ENCODE measurements at regions not wholly inside any gene's neighbourhood (a gene's known extent, or its start where the extent isn't known, plus 50 kb on each side); places are given as distances from the start of the nearest gene placed in this dataset.

GRCh38 chr20:60892095-60892813, 359.8 kb upstream of the CDH4 start:
- DNase-seq = no peak

- no peak for DNase-seq
These were observed 358.0 kb upstream of the CDH4 start for GRCh38 chr20:60894091-60894490.

GRCh38 chr20:60895363-60896079, 356.5 kb upstream of the CDH4 start:
- no peak for DNase-seq

GRCh38 chr20:60897976-60898375, 354.1 kb upstream of the CDH4 start:
- DNase-seq = no peak

GRCh38 chr20:60899320-60899719, 352.7 kb upstream of the CDH4 start:
- DNase-seq = no peak

- no peak for DNase-seq
These were observed 351.4 kb upstream of the CDH4 start for GRCh38 chr20:60900618-60901017.

- no peak for DNase-seq
These were observed 350.2 kb upstream of the CDH4 start for GRCh38 chr20:60901831-60902230.

- no peak for DNase-seq
These were observed 348.6 kb upstream of the CDH4 start for GRCh38 chr20:60903325-60903971.

- no peak for DNase-seq
These were observed 347.3 kb upstream of the CDH4 start for GRCh38 chr20:60904730-60905129.

GRCh38 chr20:60905919-60906318, 346.1 kb upstream of the CDH4 start:
- DNase-seq = no peak

GRCh38 chr20:60906555-60906954, 345.5 kb upstream of the CDH4 start:
- no peak for DNase-seq

- DNase-seq = no peak
These were observed 338.8 kb upstream of the CDH4 start for GRCh38 chr20:60913298-60913697.

- no peak for DNase-seq
These were observed 330.9 kb upstream of the CDH4 start for GRCh38 chr20:60921022-60921622.

- DNase-seq = no peak
These were observed 325.2 kb upstream of the CDH4 start for GRCh38 chr20:60926831-60927230.

- no peak for DNase-seq
These were observed 323.7 kb upstream of the CDH4 start for GRCh38 chr20:60928341-60928740.

GRCh38 chr20:60930023-60930790, 321.9 kb upstream of the CDH4 start:
- DNase-seq = no peak

GRCh38 chr20:60931696-60932095, 320.4 kb upstream of the CDH4 start:
- DNase-seq = no peak

GRCh38 chr20:60934724-60935123, 317.3 kb upstream of the CDH4 start:
- DNase-seq = no peak

- DNase-seq = no peak
These were observed 316.1 kb upstream of the CDH4 start for GRCh38 chr20:60935971-60936370.

GRCh38 chr20:60937585-60937984, 314.5 kb upstream of the CDH4 start:
- DNase-seq = no peak

- DNase-seq = no peak
These were observed 310.7 kb upstream of the CDH4 start for GRCh38 chr20:60941379-60941778.

- DNase-seq = no peak
These were observed 304.2 kb upstream of the CDH4 start for GRCh38 chr20:60947819-60948218.

- no peak for DNase-seq
These were observed 303.8 kb upstream of the CDH4 start for GRCh38 chr20:60948224-60948623.

All from NCI-H510A (cell line).